ENCODE measurements at regions not wholly inside any gene's neighbourhood (a gene's known extent, or its start where the extent isn't known, plus 50 kb on each side); places are given as distances from the start of the nearest gene placed in this dataset.
"Not testable (repeated sequence)": the region's sequence is repeated elsewhere in the genome, so short reads cannot be mapped to it uniquely, and the experiment has no call there.

GRCh38 chrX:107296184-107296583 lies 89.8 kb downstream of the DNAAF6 start:
- DNase-seq (ENCODE audit: low read depth); H3K4me1 ChIP-seq (ENCODE audit: control insufficient read depth, insufficient read depth, low read length); H3K9me3 ChIP-seq (ENCODE audit: control insufficient read depth, low read length); H3K9ac ChIP-seq (ENCODE audit: low read length); H3K36me3 ChIP-seq (ENCODE audit: control insufficient read depth, insufficient read depth, low read length, severe bottlenecking); H3K4me3 ChIP-seq (ENCODE audit: low read length): not testable (repeated sequence)
- peaks cover 38% of the 10 kb centered on the region for H3K27me3 ChIP-seq (replicated peaks; ENCODE audit: control insufficient read depth, insufficient read depth, low read length)

- no peak for DNase-seq (ENCODE audit: low read depth)
- Histone ChIP-seq H3K9ac (ENCODE audit: low read length) (no peak overlapping the region), H3K27me3 (replicated peaks; ENCODE audit: control insufficient read depth, insufficient read depth, low read length) (peaks cover 36% of the 10 kb centered on the region), H3K9me3 (ENCODE audit: control insufficient read depth, low read length) (peaks cover 3% of the 10 kb centered on the region), H3K4me1 (ENCODE audit: control insufficient read depth, insufficient read depth, low read length) (no peaks in the 10 kb centered on the region), H3K36me3 (ENCODE audit: control insufficient read depth, insufficient read depth, low read length, severe bottlenecking) (no peaks in the 10 kb centered on the region), H3K4me3 (ENCODE audit: low read length) (no peak overlapping the region)
Observed at GRCh38 chrX:107298276-107298675, 91.9 kb downstream of the DNAAF6 start.

GRCh38 chrX:107301253-107301652 lies 94.8 kb downstream of the DNAAF6 start:
- Histone ChIP-seq H3K9ac (ENCODE audit: low read length) (no peak overlapping the region), H3K27me3 (replicated peaks; ENCODE audit: control insufficient read depth, insufficient read depth, low read length) (peaks cover 54% of the 10 kb centered on the region), H3K36me3 (ENCODE audit: control insufficient read depth, insufficient read depth, low read length, severe bottlenecking) (no peaks in the 10 kb centered on the region), H3K9me3 (ENCODE audit: control insufficient read depth, low read length) (peaks cover 23% of the 10 kb centered on the region), H3K4me1 (ENCODE audit: control insufficient read depth, insufficient read depth, low read length) (no peaks in the 10 kb centered on the region), H3K4me3 (ENCODE audit: low read length) (no peak overlapping the region)
- no peak for DNase-seq (ENCODE audit: low read depth)

- no peak overlapping the region for H3K4me3 ChIP-seq (ENCODE audit: low read length)
- H3K36me3 ChIP-seq (ENCODE audit: control insufficient read depth, insufficient read depth, low read length, severe bottlenecking), result no peaks in the 10 kb centered on the region
- peaks cover 25% of the 10 kb centered on the region for H3K9me3 ChIP-seq (ENCODE audit: control insufficient read depth, low read length)
- H3K4me1 ChIP-seq (ENCODE audit: control insufficient read depth, insufficient read depth, low read length), result no peaks in the 10 kb centered on the region
- H3K27me3 ChIP-seq (replicated peaks; ENCODE audit: control insufficient read depth, insufficient read depth, low read length), result peaks cover 46% of the 10 kb centered on the region
- no peak for DNase-seq (ENCODE audit: low read depth)
- H3K9ac ChIP-seq (ENCODE audit: low read length), result no peak overlapping the region
Observed at GRCh38 chrX:107304141-107304540, 97.7 kb downstream of the DNAAF6 start.

- H3K4me3 ChIP-seq (ENCODE audit: low read length), result no peak overlapping the region
- no peaks in the 10 kb centered on the region for H3K36me3 ChIP-seq (ENCODE audit: control insufficient read depth, insufficient read depth, low read length, severe bottlenecking)
- no peaks in the 10 kb centered on the region for H3K9me3 ChIP-seq (ENCODE audit: control insufficient read depth, low read length)
- H3K4me1 ChIP-seq (ENCODE audit: control insufficient read depth, insufficient read depth, low read length), result no peaks in the 10 kb centered on the region
- peaks cover 51% of the 10 kb centered on the region for H3K27me3 ChIP-seq (replicated peaks; ENCODE audit: control insufficient read depth, insufficient read depth, low read length)
- no peak for DNase-seq (ENCODE audit: low read depth)
- no peak overlapping the region for H3K9ac ChIP-seq (ENCODE audit: low read length)
Observed at GRCh38 chrX:107323786-107324492, 117.5 kb downstream of the DNAAF6 start.

GRCh38 chrX:107324493-107325310 lies 118.3 kb downstream of the DNAAF6 start:
- Histone ChIP-seq H3K4me1 (ENCODE audit: control insufficient read depth, insufficient read depth, low read length) (no peaks in the 10 kb centered on the region), H3K4me3 (ENCODE audit: low read length) (no peak overlapping the region), H3K9me3 (ENCODE audit: control insufficient read depth, low read length) (no peaks in the 10 kb centered on the region), H3K36me3 (ENCODE audit: control insufficient read depth, insufficient read depth, low read length, severe bottlenecking) (no peaks in the 10 kb centered on the region), H3K27me3 (replicated peaks; ENCODE audit: control insufficient read depth, insufficient read depth, low read length) (peaks cover 53% of the 10 kb centered on the region), H3K9ac (ENCODE audit: low read length) (no peak overlapping the region)
- DNase-seq (ENCODE audit: low read depth), result peak; percentile 15

GRCh38 chrX:107325467-107325866 lies 119.1 kb downstream of the DNAAF6 start:
- Histone ChIP-seq H3K4me3 (ENCODE audit: low read length) (no peak overlapping the region), H3K4me1 (ENCODE audit: control insufficient read depth, insufficient read depth, low read length) (no peaks in the 10 kb centered on the region), H3K27me3 (replicated peaks; ENCODE audit: control insufficient read depth, insufficient read depth, low read length) (peaks cover 58% of the 10 kb centered on the region), H3K9ac (ENCODE audit: low read length) (no peak overlapping the region), H3K9me3 (ENCODE audit: control insufficient read depth, low read length) (no peaks in the 10 kb centered on the region), H3K36me3 (ENCODE audit: control insufficient read depth, insufficient read depth, low read length, severe bottlenecking) (no peaks in the 10 kb centered on the region)
- no peak for DNase-seq (ENCODE audit: low read depth)

- Histone ChIP-seq H3K27me3 (replicated peaks; ENCODE audit: control insufficient read depth, insufficient read depth, low read length) (peaks cover 33% of the 10 kb centered on the region), H3K4me1 (ENCODE audit: control insufficient read depth, insufficient read depth, low read length) (no peaks in the 10 kb centered on the region), H3K36me3 (ENCODE audit: control insufficient read depth, insufficient read depth, low read length, severe bottlenecking) (no peaks in the 10 kb centered on the region), H3K4me3 (ENCODE audit: low read length) (no peak overlapping the region), H3K9me3 (ENCODE audit: control insufficient read depth, low read length) (peaks cover 8% of the 10 kb centered on the region), H3K9ac (ENCODE audit: low read length) (no peak overlapping the region)
- no peak for DNase-seq (ENCODE audit: low read depth)
Observed at GRCh38 chrX:107348051-107348450, 101.4 kb upstream of the FRMPD3 start.

- H3K9me3 ChIP-seq (ENCODE audit: control insufficient read depth, low read length), result peaks cover 8% of the 10 kb centered on the region
- no peaks in the 10 kb centered on the region for H3K36me3 ChIP-seq (ENCODE audit: control insufficient read depth, insufficient read depth, low read length, severe bottlenecking)
- no peak overlapping the region for H3K9ac ChIP-seq (ENCODE audit: low read length)
- DNase-seq (ENCODE audit: low read depth), result no peak
- H3K27me3 ChIP-seq (replicated peaks; ENCODE audit: control insufficient read depth, insufficient read depth, low read length), result peaks cover 32% of the 10 kb centered on the region
- no peaks in the 10 kb centered on the region for H3K4me1 ChIP-seq (ENCODE audit: control insufficient read depth, insufficient read depth, low read length)
- H3K4me3 ChIP-seq (ENCODE audit: low read length), result no peak overlapping the region
Observed at GRCh38 chrX:107348990-107349389, 100.5 kb upstream of the FRMPD3 start.

- no peak overlapping the region for H3K4me3 ChIP-seq (ENCODE audit: low read length)
- H3K9me3 ChIP-seq (ENCODE audit: control insufficient read depth, low read length), result no peaks in the 10 kb centered on the region
- no peak overlapping the region for H3K9ac ChIP-seq (ENCODE audit: low read length)
- H3K4me1 ChIP-seq (ENCODE audit: control insufficient read depth, insufficient read depth, low read length), result no peaks in the 10 kb centered on the region
- peaks cover 55% of the 10 kb centered on the region for H3K27me3 ChIP-seq (replicated peaks; ENCODE audit: control insufficient read depth, insufficient read depth, low read length)
- H3K36me3 ChIP-seq (ENCODE audit: control insufficient read depth, insufficient read depth, low read length, severe bottlenecking), result no peaks in the 10 kb centered on the region
- DNase-seq (ENCODE audit: low read depth), result no peak
Observed at GRCh38 chrX:107355533-107355932, 93.9 kb upstream of the FRMPD3 start.

GRCh38 chrX:107360788-107361360 lies 88.6 kb upstream of the FRMPD3 start:
- Histone ChIP-seq H3K4me1 (ENCODE audit: control insufficient read depth, insufficient read depth, low read length) (no peaks in the 10 kb centered on the region), H3K27me3 (replicated peaks; ENCODE audit: control insufficient read depth, insufficient read depth, low read length) (peaks cover 50% of the 10 kb centered on the region), H3K9ac (ENCODE audit: low read length) (no peak overlapping the region), H3K9me3 (ENCODE audit: control insufficient read depth, low read length) (no peaks in the 10 kb centered on the region), H3K4me3 (ENCODE audit: low read length) (no peak overlapping the region), H3K36me3 (ENCODE audit: control insufficient read depth, insufficient read depth, low read length, severe bottlenecking) (no peaks in the 10 kb centered on the region)
- no peak for DNase-seq (ENCODE audit: low read depth)
